ENCODE measurements at regions not wholly inside any gene's neighbourhood (a gene's known extent, or its start where the extent isn't known, plus 50 kb on each side); places are given as distances from the start of the nearest gene placed in this dataset.

DNA sequence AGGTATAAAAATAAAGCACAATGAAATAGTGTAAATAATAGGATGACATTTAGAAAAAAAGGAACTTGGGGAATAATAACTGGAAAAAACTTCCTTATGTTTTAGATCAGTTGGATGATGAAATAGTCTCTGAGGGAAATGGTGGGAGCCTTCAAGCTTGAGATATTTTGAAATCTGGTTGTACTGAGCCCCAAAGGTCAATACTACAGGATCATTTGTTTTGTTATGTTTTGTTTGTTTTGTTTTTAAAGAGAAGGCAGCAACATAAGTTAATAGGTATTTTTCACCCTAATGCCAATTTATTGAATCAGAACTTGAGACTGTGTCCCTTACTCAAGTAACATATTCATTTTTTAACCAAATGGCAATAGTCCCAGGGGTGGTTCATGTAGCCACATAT, 393.1 kb downstream of the ETS1 start:
- intact Hi-C loops (cut with DNase I), result no loop called here
- DNase-seq (ENCODE audit: low spot score in 2 of 2), result no peak
- TF ChIP-seq, protein P1, sequence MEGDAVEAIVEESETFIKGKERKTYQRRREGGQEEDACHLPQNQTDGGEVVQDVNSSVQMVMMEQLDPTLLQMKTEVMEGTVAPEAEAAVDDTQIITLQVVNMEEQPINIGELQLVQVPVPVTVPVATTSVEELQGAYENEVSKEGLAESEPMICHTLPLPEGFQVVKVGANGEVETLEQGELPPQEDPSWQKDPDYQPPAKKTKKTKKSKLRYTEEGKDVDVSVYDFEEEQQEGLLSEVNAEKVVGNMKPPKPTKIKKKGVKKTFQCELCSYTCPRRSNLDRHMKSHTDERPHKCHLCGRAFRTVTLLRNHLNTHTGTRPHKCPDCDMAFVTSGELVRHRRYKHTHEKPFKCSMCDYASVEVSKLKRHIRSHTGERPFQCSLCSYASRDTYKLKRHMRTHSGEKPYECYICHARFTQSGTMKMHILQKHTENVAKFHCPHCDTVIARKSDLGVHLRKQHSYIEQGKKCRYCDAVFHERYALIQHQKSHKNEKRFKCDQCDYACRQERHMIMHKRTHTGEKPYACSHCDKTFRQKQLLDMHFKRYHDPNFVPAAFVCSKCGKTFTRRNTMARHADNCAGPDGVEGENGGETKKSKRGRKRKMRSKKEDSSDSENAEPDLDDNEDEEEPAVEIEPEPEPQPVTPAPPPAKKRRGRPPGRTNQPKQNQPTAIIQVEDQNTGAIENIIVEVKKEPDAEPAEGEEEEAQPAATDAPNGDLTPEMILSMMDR (IDR thresholded peaks at IDR 0.05), result no peak
- Histone ChIP-seq H3K4me1 (no peaks in the 10 kb centered on the region), H3K27me3 (no peaks in the 10 kb centered on the region), H3K36me3 (no peaks in the 10 kb centered on the region), H3K4me3 (no peak overlapping the region), H3K9me3 (no peaks in the 10 kb centered on the region), H3K27ac (no peak overlapping the region)

DNA sequence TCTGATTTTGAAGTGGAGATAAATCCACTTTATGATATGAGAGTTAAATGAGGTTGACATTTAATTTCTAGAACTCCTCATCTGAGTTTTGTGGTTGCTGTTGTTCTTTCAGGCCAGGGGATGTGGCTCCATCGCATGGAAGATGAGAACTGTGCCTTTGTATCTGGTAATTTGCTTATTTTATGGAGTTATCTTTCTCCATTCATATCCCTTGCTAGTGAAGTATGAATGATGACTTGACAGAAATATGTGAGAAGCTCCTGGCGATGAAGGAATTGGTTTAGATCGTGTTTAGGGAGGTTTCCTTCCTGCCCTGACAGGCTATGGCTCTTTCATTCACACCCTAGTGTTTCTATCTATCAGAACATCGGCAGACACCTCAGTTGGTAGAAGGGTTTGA, 393.7 kb downstream of the ETS1 start:
- H3K4me3 ChIP-seq, result no peak overlapping the region
- H3K36me3 ChIP-seq, result no peaks in the 10 kb centered on the region
- H3K4me1 ChIP-seq, result no peaks in the 10 kb centered on the region
- no peaks in the 10 kb centered on the region for H3K9me3 ChIP-seq
- TF ChIP-seq, protein P1 (IDR thresholded peaks at IDR 0.05), result no peak
- intact Hi-C loops (cut with DNase I), result no loop called here
- no peak overlapping the region for H3K27ac ChIP-seq
- no peaks in the 10 kb centered on the region for H3K27me3 ChIP-seq
- no peak for DNase-seq (ENCODE audit: low spot score in 2 of 2)

DNA sequence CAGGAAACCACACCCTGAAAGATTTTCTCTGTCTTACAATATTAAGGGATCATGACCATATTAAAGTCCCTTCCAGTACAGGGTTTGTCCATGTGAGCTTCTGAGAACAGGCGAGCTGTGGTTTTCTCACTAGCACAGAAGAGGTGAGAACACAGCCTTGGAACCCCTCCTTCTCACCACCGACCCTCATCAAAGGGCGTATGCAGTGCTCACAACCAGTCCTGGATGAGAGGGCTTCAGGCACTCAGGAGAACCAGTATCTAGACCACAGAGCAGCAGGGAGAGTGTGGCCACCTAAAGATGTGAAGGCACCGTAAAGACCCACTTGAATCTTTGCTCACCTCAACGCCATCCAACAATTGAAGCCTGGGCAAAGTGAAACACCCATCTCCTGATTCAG, 397.0 kb downstream of the ETS1 start:
- Histone ChIP-seq H3K27ac (no peak overlapping the region), H3K27me3 (no peaks in the 10 kb centered on the region), H3K9me3 (no peaks in the 10 kb centered on the region), H3K4me3 (no peak overlapping the region), H3K36me3 (no peaks in the 10 kb centered on the region), H3K4me1 (no peaks in the 10 kb centered on the region)
- DNase-seq (ENCODE audit: low spot score in 2 of 2), result no peak
- intact Hi-C loops (cut with DNase I), result no loop called here
- TF ChIP-seq, protein P1 (IDR thresholded peaks at IDR 0.05), result no peak

DNA sequence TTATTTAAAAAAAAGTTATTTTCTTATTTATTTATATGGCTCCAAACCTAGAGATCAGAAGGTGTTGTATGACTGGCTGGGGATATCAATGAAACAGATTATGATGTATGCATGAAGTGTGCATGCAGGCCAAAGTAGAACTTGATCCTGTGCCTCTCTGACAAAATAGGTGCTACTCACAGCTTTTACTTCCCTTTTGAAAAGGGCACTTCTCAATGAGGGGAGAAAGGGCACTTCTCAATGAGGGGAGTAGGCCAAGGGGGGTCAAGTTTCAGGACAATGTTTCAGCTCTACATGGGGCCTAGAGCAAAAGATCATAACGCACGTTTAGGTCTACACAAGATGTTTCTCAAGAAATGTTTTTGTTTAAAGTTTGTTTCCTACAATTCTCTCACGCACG, 397.5 kb downstream of the ETS1 start:
- no peak overlapping the region for H3K4me3 ChIP-seq
- no peaks in the 10 kb centered on the region for H3K27me3 ChIP-seq
- no peaks in the 10 kb centered on the region for H3K9me3 ChIP-seq
- intact Hi-C loops (cut with DNase I), result no loop called here
- H3K4me1 ChIP-seq, result no peaks in the 10 kb centered on the region
- no peaks in the 10 kb centered on the region for H3K36me3 ChIP-seq
- TF ChIP-seq, protein P1 (IDR thresholded peaks at IDR 0.05), result no peak
- DNase-seq (ENCODE audit: low spot score in 2 of 2), result no peak
- H3K27ac ChIP-seq, result no peak overlapping the region

DNA sequence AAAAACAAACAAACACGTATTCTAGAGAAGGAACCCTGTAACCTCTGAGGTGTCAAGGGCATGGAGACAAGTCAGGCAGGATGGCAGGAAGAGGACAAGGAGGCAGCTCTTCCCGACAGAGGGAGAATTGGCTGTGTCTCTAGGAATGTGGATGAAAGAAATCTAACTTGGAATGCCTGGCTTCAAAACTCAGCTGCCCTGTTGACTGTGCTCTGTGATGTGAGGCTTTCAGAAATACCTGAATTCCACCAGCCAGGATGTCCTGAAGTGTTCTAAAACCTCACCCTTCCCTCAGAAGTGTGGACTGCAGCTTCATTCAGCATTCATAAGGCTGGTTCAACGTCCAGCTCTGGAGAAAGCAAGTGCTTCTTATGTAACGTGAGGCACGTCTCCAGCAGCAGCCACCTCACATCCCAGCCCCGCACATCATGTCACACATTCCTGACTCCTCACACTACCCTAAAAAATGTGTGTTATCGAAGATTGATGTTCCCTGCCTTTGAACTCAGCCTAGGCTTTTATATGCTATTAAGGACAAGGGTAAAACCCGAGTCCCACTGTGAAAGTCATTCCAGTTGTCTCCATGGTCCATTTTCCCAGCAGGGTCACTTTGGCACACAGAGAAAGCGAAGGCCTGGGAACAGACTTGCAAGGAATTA, 398.9 kb downstream of the ETS1 start:
- intact Hi-C loops (cut with DNase I), result no loop called here
- no peak for DNase-seq (ENCODE audit: low spot score in 2 of 2)
- H3K4me1 ChIP-seq, result no peaks in the 10 kb centered on the region
- no peaks in the 10 kb centered on the region for H3K27me3 ChIP-seq
- TF ChIP-seq, protein P1 (IDR thresholded peaks at IDR 0.05), result no peak
- H3K9me3 ChIP-seq, result no peaks in the 10 kb centered on the region
- H3K36me3 ChIP-seq, result no peaks in the 10 kb centered on the region
- H3K27ac ChIP-seq, result no peak overlapping the region
- H3K4me3 ChIP-seq, result no peak overlapping the region

DNA sequence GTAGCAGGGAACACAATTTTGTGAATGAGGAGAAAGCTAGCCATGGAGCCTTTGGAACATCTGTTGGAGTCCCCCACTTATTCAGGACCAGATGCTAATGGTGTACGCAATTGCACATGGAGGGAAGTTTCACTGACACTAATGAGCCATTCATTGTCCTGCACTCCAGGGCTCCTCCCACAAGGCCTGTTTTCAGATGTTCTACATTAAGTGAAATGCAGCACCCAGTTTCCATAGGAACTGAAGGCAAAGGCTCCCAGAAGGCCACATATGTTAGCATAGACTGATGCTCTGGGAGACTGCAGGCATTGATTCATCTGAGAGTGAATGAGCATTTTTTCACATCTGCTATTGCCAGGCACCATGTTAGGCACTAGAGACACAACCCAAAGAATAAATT, 399.5 kb downstream of the ETS1 start:
- H3K27ac ChIP-seq, result no peak overlapping the region
- no peaks in the 10 kb centered on the region for H3K27me3 ChIP-seq
- no peak overlapping the region for H3K4me3 ChIP-seq
- intact Hi-C loops (cut with DNase I), result no loop called here
- no peaks in the 10 kb centered on the region for H3K4me1 ChIP-seq
- no peaks in the 10 kb centered on the region for H3K9me3 ChIP-seq
- no peaks in the 10 kb centered on the region for H3K36me3 ChIP-seq
- TF ChIP-seq, protein P1 (IDR thresholded peaks at IDR 0.05), result no peak
- no peak for DNase-seq (ENCODE audit: low spot score in 2 of 2)
